Ascending aorta (tissue), 2 donors: ENCODE measurements at regions not wholly inside any gene's neighbourhood (a gene's known extent, or its start where the extent isn't known, plus 50 kb on each side); places are given as distances from the start of the nearest gene placed in this dataset.

ENCODE experiments used
- DNase-seq, 2 donors: peaks; one replicate each; pipeline ENCODE4 v3.0.0-alpha.2; 2019; ENCODE audit warnings: low spot score in 2 of 2
- H3K27ac ChIP-seq, 2 donors: fragments of 200-600 bp; sonication (generic); one replicate each; pipeline ENCODE4 v1.5.1; 2016 to 2017; ENCODE audit warnings: mild to moderate bottlenecking in 1 of 2
- H3K27me3 ChIP-seq: fragments of 200-600 bp; sonication (generic); one replicate; pipeline ENCODE4 v1.5.1; 2017
- H3K36me3 ChIP-seq, 2 donors: fragments of 200-600 bp; sonication (generic); one replicate each; pipeline ENCODE4 v1.5.1; 2016
- H3K4me1 ChIP-seq, 2 donors: fragments of 200-600 bp; sonication (generic); one replicate each; pipeline ENCODE4 v1.5.1; 2016 to 2017; ENCODE audit warnings: mild to moderate bottlenecking in 1 of 2
- H3K4me3 ChIP-seq, 2 donors: fragments of 200-600 bp; sonication (generic); one replicate each; pipeline ENCODE4 v1.5.1; 2016 to 2017; ENCODE audit warnings: mild to moderate bottlenecking in 1 of 2
- H3K9me3 ChIP-seq, 2 donors: fragments of 200-600 bp; sonication (generic); one replicate each; pipeline ENCODE4 v1.5.1; 2016
- CTCF ChIP-seq, 3 experiments: fragments of 200-600 bp in 2 of 3; fragments of 450-650 bp in 1 of 3; sonication (generic) in 2 of 3; IDR thresholded peaks; one replicate each; pipeline ENCODE4 v1.5.1; 2016 to 2019; ENCODE audit warnings: antibody characterized with exemption in 3 of 3, mild to moderate bottlenecking in 1 of 3, moderate library complexity in 1 of 3
- intact Hi-C: fragments of 100-400 bp; cut with DNase I; formaldehyde crosslinking; loops from one replicate; pipeline ENCODE4 v1.15.1; 2023

GRCh38 chr4:178340468-178340867 is 898.2 kb upstream of the AGA start:
- intact Hi-C loops = no loop called here
- Histone ChIP-seq H3K4me1 (no peaks in the 10 kb centered on the region), H3K36me3 (no peaks in the 10 kb centered on the region), H3K27me3 (no peaks in the 10 kb centered on the region), H3K9me3 (no peaks in the 10 kb centered on the region), H3K27ac (no peak overlapping the region), H3K4me3 (no peak overlapping the region)
- no peak for TF ChIP-seq CTCF (IDR thresholded peaks at IDR 0.05)
- DNase-seq = no peak

GRCh38 chr4:178344096-178344495 is 901.9 kb upstream of the AGA start:
- H3K27ac ChIP-seq = no peak overlapping the region
- H3K27me3 ChIP-seq = no peaks in the 10 kb centered on the region
- no peaks in the 10 kb centered on the region for H3K4me1 ChIP-seq
- TF ChIP-seq CTCF (IDR thresholded peaks at IDR 0.05) = no peak
- no peak overlapping the region for H3K4me3 ChIP-seq
- intact Hi-C loops = no loop called here
- no peaks in the 10 kb centered on the region for H3K36me3 ChIP-seq
- no peaks in the 10 kb centered on the region for H3K9me3 ChIP-seq
- DNase-seq = no peak

- intact Hi-C loops = no loop called here
- TF ChIP-seq CTCF (IDR thresholded peaks at IDR 0.05) = no peak
These were observed 904.9 kb upstream of the AGA start for GRCh38 chr4:178347111-178347510.

GRCh38 chr4:178349601-178350000 is 907.4 kb upstream of the AGA start:
- Histone ChIP-seq H3K27me3 (no peaks in the 10 kb centered on the region), H3K4me3 (no peak overlapping the region), H3K9me3 (no peaks in the 10 kb centered on the region), H3K4me1 (no peaks in the 10 kb centered on the region), H3K27ac (no peak overlapping the region), H3K36me3 (no peaks in the 10 kb centered on the region)
- TF ChIP-seq CTCF (IDR thresholded peaks at IDR 0.05) = no peak
- no peak for DNase-seq
- intact Hi-C loops = no loop called here

More at GRCh38 chr4:178347111-178347510, 904.9 kb upstream of the AGA start:
- H3K27ac ChIP-seq = no peak overlapping the region
- H3K27me3 ChIP-seq = no peaks in the 10 kb centered on the region
- no peaks in the 10 kb centered on the region for H3K9me3 ChIP-seq
- no peak for DNase-seq
- H3K4me1 ChIP-seq = no peaks in the 10 kb centered on the region
- no peaks in the 10 kb centered on the region for H3K36me3 ChIP-seq
- H3K4me3 ChIP-seq = no peak overlapping the region

GRCh38 chr4:178351185-178351584 is 908.9 kb upstream of the AGA start:
- Histone ChIP-seq H3K4me1 (no peaks in the 10 kb centered on the region), H3K4me3 (no peak overlapping the region), H3K27me3 (no peaks in the 10 kb centered on the region), H3K9me3 (no peaks in the 10 kb centered on the region), H3K27ac (no peak overlapping the region), H3K36me3 (no peaks in the 10 kb centered on the region)
- intact Hi-C loops = no loop called here
- no peak for DNase-seq
- TF ChIP-seq CTCF (IDR thresholded peaks at IDR 0.05) = no peak

- no peaks in the 10 kb centered on the region for H3K4me1 ChIP-seq
- no peak for TF ChIP-seq CTCF (IDR thresholded peaks at IDR 0.05)
These were observed 914.5 kb upstream of the AGA start for GRCh38 chr4:178356725-178357124.

More at GRCh38 chr4:178356725-178357124, 914.5 kb upstream of the AGA start:
- no peak for DNase-seq
- Histone ChIP-seq H3K9me3 (no peaks in the 10 kb centered on the region), H3K4me3 (no peak overlapping the region), H3K36me3 (no peaks in the 10 kb centered on the region), H3K27me3 (no peaks in the 10 kb centered on the region), H3K27ac (no peak overlapping the region)
- intact Hi-C loops = no loop called here
